PC-3 (cell line): ENCODE measurements at regions not wholly inside any gene's neighbourhood (a gene's known extent, or its start where the extent isn't known, plus 50 kb on each side); places are given as distances from the start of the nearest gene placed in this dataset.

Experiments used
- ATAC-seq: fragments of 200-7000 bp; cut with Tn5 transposase; 2 replicates; pipeline ENCODE4 v1.9.1; 2020; ENCODE audit warnings: mild to moderate bottlenecking, moderate library complexity
- BruUV-seq: library from RNA; stranded (reverse); fragments of 400-500 nt; replicated peaks from 2 replicates; lab custom pipeline; 2021; lab: Mats Ljungman, UMichigan
- CTCF ChIA-PET: fragments of 300-600 bp; sonication (Branson Sonifier 250); formaldehyde crosslinking; loops from one replicate; lab custom pipeline; 2022; ENCODE audit warnings: antibody characterized with exemption; lab: Charles Lee
- POLR2A ChIA-PET: fragments of 300-600 bp; sonication (Branson Sonifier 250); formaldehyde crosslinking; loops from one replicate; lab custom pipeline; 2022; ENCODE audit warnings: antibody characterized with exemption; ENCODE audit not compliant: unreplicated experiment; lab: Charles Lee
- DNase-seq: peaks from one replicate; pipeline ENCODE4 v3.0.0-alpha.2; 2015
- H2AFZ ChIP-seq: fragments of 300-600 bp; sonication (generic); 2 replicates; pipeline ENCODE4 v1.6.0; 2016; ENCODE audit warnings: antibody characterized with exemption, low read length
- H3F3A ChIP-seq: fragments of 300-600 bp; sonication (generic); one replicate; pipeline ENCODE4 v1.6.0; 2017; ENCODE audit warnings: antibody characterized with exemption, low read length, control low read depth, mild to moderate bottlenecking; ENCODE audit not compliant: unreplicated experiment
- H3K27ac ChIP-seq: fragments of 300-600 bp; sonication (generic); 2 replicates; pipeline ENCODE4 v1.5.1; 2016; ENCODE audit warnings: mild to moderate bottlenecking, low read length
- H3K27me3 ChIP-seq: fragments of 300-600 bp; sonication (generic); 2 replicates; pipeline ENCODE4 v1.6.1; 2016; ENCODE audit warnings: low read length, mixed read lengths
- H3K36me3 ChIP-seq: fragments of 300-600 bp; sonication (generic); 2 replicates; pipeline ENCODE4 v1.6.1; 2016; ENCODE audit warnings: low read depth, mixed run types, low read length, mixed read lengths
- H3K4me1 ChIP-seq: fragments of 300-600 bp; sonication (generic); 2 replicates; pipeline ENCODE4 v1.5.1; 2016; ENCODE audit warnings: low read length; ENCODE audit not compliant: insufficient read depth
- H3K4me2 ChIP-seq: fragments of 300-600 bp; sonication (generic); 2 replicates; pipeline ENCODE4 v1.6.0; 2016; ENCODE audit warnings: low read length
- H3K4me3 ChIP-seq: fragments of 300-600 bp; sonication (generic); 2 replicates; pipeline ENCODE4 v1.5.1; 2016; ENCODE audit warnings: mild to moderate bottlenecking, low read length, mixed read lengths
- H3K79me2 ChIP-seq: fragments of 300-600 bp; sonication (generic); 2 replicates; pipeline ENCODE4 v1.6.1; 2017; ENCODE audit warnings: low read length, mixed read lengths
- H3K9ac ChIP-seq: fragments of 300-600 bp; sonication (generic); 2 replicates; pipeline ENCODE4 v1.6.0; 2016; ENCODE audit warnings: mild to moderate bottlenecking, low read length
- H3K9me2 ChIP-seq: fragments of 300-600 bp; sonication (generic); replicated peaks from 2 replicates; pipeline ENCODE4 v1.6.1; 2016; ENCODE audit warnings: mixed run types, low read length, mixed read lengths
- H3K9me3 ChIP-seq: fragments of 300-600 bp; sonication (generic); 2 replicates; pipeline ENCODE4 v1.6.1; 2016; ENCODE audit warnings: low read length, mixed read lengths
- H4K20me1 ChIP-seq: fragments of 300-600 bp; sonication (generic); 2 replicates; pipeline ENCODE4 v1.6.1; 2016; ENCODE audit warnings: low read length, mixed read lengths
- EZH2 ChIP-seq: fragments of 300-600 bp; sonication (generic); IDR thresholded peaks from one replicate; pipeline ENCODE4 v1.6.1; 2017; ENCODE audit warnings: antibody characterized with exemption, mild to moderate bottlenecking, low read length; ENCODE audit not compliant: unreplicated experiment
- EZH2phosphoT487 ChIP-seq: fragments of 300-600 bp; sonication (generic); IDR thresholded peaks from 2 replicates; pipeline ENCODE4 v1.6.1; 2018; ENCODE audit warnings: mild to moderate bottlenecking, antibody characterized with exemption, low read length, borderline replicate concordance
- intact Hi-C: fragments of 100-400 bp; cut with micrococcal nuclease; formaldehyde crosslinking; loops from 2 replicates; pipeline ENCODE4 v1.9.0; 2023
- TF ChIP-seq, protein P1 (sequence below): fragments of 300-600 bp; sonication (generic); conservative IDR thresholded peaks from 2 replicates; pipeline ENCODE4 v1.5.1; 2017; ENCODE audit warnings: antibody characterized with exemption, low read depth, mild to moderate bottlenecking, low read length

GRCh38 chr5:6850106-6850432, 136.8 kb downstream of the TENT4A start:
- H4K20me1 ChIP-seq: no peaks in the 10 kb centered on the region
- H3K79me2 ChIP-seq: no peaks in the 10 kb centered on the region
- H3K27me3 ChIP-seq: peaks cover 33% of the 10 kb centered on the region
- H3K9ac ChIP-seq: no peak overlapping the region
- ATAC-seq (no peak), DNase-seq (no peak)
- H3F3A ChIP-seq: no peaks in the 10 kb centered on the region
- intact Hi-C loops: no loop called here
- no peak overlapping the region for H3K4me3 ChIP-seq
- H3K4me2 ChIP-seq: no peak overlapping the region
- TF ChIP-seq EZH2 (no peak), EZH2phosphoT487 (no peak)
- TF ChIP-seq, protein P1, sequence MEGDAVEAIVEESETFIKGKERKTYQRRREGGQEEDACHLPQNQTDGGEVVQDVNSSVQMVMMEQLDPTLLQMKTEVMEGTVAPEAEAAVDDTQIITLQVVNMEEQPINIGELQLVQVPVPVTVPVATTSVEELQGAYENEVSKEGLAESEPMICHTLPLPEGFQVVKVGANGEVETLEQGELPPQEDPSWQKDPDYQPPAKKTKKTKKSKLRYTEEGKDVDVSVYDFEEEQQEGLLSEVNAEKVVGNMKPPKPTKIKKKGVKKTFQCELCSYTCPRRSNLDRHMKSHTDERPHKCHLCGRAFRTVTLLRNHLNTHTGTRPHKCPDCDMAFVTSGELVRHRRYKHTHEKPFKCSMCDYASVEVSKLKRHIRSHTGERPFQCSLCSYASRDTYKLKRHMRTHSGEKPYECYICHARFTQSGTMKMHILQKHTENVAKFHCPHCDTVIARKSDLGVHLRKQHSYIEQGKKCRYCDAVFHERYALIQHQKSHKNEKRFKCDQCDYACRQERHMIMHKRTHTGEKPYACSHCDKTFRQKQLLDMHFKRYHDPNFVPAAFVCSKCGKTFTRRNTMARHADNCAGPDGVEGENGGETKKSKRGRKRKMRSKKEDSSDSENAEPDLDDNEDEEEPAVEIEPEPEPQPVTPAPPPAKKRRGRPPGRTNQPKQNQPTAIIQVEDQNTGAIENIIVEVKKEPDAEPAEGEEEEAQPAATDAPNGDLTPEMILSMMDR: no peak
- POLR2A ChIA-PET: no interaction called here
- CTCF ChIA-PET: no interaction called here
- no TSS peak for BruUV-seq
- H3K9me2 ChIP-seq: no peaks in the 10 kb centered on the region
- H3K27ac ChIP-seq: no peak overlapping the region
- peaks cover 14% of the 10 kb centered on the region for H3K9me3 ChIP-seq
- H3K4me1 ChIP-seq: no peaks in the 10 kb centered on the region
- no peak overlapping the region for H2AFZ ChIP-seq
- H3K36me3 ChIP-seq: no peaks in the 10 kb centered on the region

GRCh38 chr5:6856653-6857052, 143.4 kb downstream of the TENT4A start:
- Histone ChIP-seq H3K4me2 (no peak overlapping the region), H3K27ac (no peak overlapping the region), H3K79me2 (no peaks in the 10 kb centered on the region), H3K9me2 (no peaks in the 10 kb centered on the region), H3F3A (no peaks in the 10 kb centered on the region), H4K20me1 (no peaks in the 10 kb centered on the region), H3K36me3 (no peaks in the 10 kb centered on the region), H3K27me3 (peaks cover 52% of the 10 kb centered on the region), H3K9me3 (peaks cover 11% of the 10 kb centered on the region), H2AFZ (no peak overlapping the region), H3K9ac (no peak overlapping the region), H3K4me3 (no peak overlapping the region), H3K4me1 (no peaks in the 10 kb centered on the region)
- no peak for ATAC-seq
- no peak for DNase-seq
- CTCF ChIA-PET: no interaction called here
- intact Hi-C loops: no loop called here
- TF ChIP-seq EZH2: no peak
- TF ChIP-seq EZH2phosphoT487: no peak
- TF ChIP-seq, protein P1: no peak
- no TSS peak for BruUV-seq
- POLR2A ChIA-PET: no interaction called here

DNA sequence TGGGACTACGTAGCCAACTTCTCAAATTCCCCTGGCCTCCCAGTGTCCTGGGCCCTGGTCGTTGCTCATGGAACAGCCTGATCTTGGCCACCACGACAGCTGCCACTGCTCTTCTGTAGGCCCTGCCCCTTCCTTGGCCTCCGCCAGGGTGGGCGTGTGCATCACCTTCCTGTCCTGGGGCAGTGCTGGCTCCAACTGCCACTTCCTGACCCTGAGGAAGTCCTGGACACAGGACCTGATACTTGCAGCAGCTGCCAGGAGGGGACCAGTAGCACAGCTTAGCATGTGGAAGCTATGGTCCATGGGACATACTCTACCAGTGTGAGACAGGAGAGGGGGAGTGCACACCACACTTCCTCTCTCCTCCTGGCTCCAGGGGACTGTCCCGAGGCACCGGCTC, 145.2 kb downstream of the TENT4A start:
- no peak overlapping the region for H3K9ac ChIP-seq
- no peak overlapping the region for H3K4me3 ChIP-seq
- H3K27me3 ChIP-seq: peaks cover 67% of the 10 kb centered on the region
- ATAC-seq (no peak), DNase-seq (no peak)
- no peak overlapping the region for H3K27ac ChIP-seq
- H4K20me1 ChIP-seq: no peaks in the 10 kb centered on the region
- no peaks in the 10 kb centered on the region for H3K4me1 ChIP-seq
- peaks cover 5% of the 10 kb centered on the region; the same call in 1 of the 2 replicates for H3K9me3 ChIP-seq
- CTCF ChIA-PET: no interaction called here
- H3K4me2 ChIP-seq: no peak overlapping the region
- no peak overlapping the region for H2AFZ ChIP-seq
- POLR2A ChIA-PET: no interaction called here
- no peaks in the 10 kb centered on the region for H3K79me2 ChIP-seq
- no peaks in the 10 kb centered on the region for H3K36me3 ChIP-seq
- TF ChIP-seq EZH2phosphoT487 (no peak), EZH2 (no peak)
- TF ChIP-seq, protein P1: no peak
- H3F3A ChIP-seq: no peaks in the 10 kb centered on the region
- no peaks in the 10 kb centered on the region for H3K9me2 ChIP-seq
- intact Hi-C loops: no loop called here
- BruUV-seq: no TSS peak
